CD4-positive, alpha-beta T cell treated with Interleukin-21 for 1 hour (primary cell): ENCODE measurements at regions not wholly inside any gene's neighbourhood (a gene's known extent, or its start where the extent isn't known, plus 50 kb on each side); places are given as distances from the start of the nearest gene placed in this dataset.

Source experiments
- DNase-seq: peaks from one replicate; pipeline ENCODE4 v3.0.0-alpha.2; 2020

DNA sequence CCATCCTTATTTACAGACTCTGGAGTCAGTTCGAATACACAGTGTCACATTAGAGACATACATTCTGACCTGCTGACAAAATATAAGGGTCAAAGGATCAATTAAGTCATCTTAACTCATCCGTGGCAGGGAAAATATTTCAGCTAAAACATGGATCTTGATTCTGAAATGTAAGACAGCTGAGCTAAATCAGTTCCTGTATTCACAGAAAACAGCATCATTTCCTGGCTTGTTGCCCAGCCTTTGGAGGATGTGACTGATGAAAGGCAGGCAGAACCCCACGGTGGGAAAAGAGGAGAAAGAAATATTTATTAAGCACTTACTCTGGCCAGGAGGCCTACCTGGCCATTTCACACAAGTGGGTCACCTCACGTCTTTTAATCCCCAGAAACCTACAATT, 101.9 kb downstream of the GAS2L3 start:
- no peak for DNase-seq

DNA sequence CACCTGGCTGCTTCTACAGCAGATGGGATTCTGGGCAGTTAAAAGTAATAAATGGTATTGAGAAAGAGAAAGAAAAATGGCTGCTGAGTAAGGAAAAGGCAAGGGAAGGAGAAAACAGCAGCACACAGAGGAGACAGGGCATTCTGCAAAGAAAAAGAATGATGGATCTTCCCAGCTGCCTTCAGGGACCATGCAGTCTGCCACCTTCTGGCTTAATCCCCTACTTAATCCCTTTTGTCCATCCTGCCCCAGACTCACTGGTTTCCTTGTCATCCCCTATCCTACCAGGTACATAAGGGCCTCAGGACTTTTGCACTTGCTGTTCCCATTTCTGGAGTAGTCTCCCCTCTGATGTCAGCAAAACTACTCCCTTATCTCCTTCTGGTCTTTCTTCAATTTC, 107.6 kb downstream of the GAS2L3 start:
- DNase-seq: no peak

DNA sequence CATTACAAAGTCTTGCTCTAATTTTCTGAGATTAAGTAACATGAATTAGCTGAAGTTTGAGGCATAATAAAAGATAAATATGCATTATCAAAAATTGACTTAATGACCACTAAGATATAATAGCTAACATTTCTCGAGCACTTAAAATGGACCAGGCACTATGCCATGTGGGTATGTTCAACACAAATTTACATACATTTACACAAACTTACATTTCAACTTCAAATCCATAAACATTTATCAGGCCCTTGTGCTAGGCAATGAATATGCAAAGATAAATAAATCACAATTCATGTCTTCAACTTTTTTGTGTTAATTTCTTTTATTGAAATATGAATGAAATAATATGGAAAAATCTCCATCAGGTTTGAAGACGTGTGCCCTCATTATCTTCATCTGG, 108.7 kb downstream of the GAS2L3 start:
- no peak for DNase-seq

- DNase-seq: no peak
Measured at GRCh38 chr12:100687686-100688085, 106.9 kb upstream of the ANO4 start.

DNA sequence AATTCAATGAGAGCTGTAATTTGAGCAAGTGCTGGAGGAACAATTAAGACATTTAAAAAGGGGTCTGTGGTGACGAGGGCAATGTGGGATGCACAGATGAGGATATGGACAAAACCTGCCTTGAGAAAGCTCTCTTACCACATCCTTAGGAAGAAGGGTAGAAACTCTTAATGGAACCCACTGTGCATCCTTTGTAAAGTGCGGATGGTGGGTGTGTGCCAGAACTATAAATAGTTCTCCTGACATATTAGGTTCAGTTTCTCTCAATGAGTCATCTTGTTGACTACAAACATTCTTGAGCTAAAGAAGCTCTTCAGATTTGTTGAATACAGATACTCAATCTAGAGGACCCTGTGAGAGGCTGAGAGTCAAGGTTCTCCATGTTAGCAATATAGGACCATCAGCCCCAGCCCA, 106.1 kb upstream of the ANO4 start:
- no peak for DNase-seq

- no peak for DNase-seq
Measured at GRCh38 chr12:100692502-100692901, 102.1 kb upstream of the ANO4 start.

GRCh38 chr12:100698518-100698917, 96.1 kb upstream of the ANO4 start:
- no peak for DNase-seq

DNA sequence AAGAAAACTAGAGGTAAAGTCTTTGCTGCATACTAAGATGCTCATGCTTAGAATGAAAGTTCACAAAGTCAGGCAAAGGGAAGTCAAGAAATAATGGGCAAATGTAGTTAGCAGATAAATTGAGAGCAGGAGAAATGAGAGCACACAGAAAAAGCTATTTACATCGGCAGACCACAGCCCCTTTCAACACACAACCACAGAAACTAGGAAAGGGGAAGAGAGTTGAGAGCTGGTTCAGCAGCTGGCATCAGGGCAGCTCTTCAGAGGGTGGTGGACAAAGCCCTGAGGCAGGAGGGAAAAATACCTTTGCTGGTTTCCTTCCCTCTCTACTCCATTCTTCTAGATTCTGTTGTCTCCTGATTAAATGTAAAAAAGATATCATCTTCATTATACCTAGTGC, 95.4 kb upstream of the ANO4 start:
- DNase-seq: no peak

DNA sequence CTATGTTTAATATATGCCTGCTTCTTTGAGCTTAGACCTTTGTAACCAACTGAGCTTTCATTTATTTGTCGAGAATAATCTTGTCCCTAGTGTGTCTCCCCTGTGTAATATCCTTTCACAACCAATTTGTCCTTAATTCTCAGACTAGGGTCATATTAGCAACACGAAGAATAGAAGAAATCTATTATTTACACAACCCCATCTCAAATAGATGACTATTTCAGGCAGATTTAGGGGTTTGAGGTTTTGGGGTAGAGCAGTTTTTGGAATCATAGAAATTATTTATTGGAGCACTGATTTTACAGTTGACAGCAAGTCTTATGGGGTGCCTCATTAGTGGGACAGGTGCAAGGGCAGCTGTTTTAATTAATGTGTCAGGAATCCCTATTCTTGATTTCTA, 91.2 kb upstream of the ANO4 start:
- DNase-seq: no peak

GRCh38 chr12:100703868-100704267, 90.7 kb upstream of the ANO4 start:
- no peak for DNase-seq

DNA sequence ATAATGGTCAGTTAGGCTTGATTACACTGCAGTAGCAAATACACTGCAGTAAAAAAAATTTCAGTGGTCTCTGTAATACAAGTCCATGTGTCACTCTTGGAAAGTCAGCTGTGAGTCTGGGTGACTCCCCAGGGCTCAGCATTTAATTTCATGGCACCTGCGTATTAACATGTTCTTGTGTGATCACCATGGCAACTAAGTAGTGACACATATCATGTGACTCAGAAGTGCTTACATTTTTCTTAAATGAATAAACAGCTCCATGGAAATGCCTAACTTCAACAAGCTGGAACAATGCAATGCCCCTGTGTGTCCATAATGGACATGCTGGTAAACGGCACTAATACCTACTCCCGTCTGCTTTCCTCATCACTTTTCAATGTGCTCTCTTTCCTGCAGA, 88.5 kb upstream of the ANO4 start:
- no peak for DNase-seq

DNA sequence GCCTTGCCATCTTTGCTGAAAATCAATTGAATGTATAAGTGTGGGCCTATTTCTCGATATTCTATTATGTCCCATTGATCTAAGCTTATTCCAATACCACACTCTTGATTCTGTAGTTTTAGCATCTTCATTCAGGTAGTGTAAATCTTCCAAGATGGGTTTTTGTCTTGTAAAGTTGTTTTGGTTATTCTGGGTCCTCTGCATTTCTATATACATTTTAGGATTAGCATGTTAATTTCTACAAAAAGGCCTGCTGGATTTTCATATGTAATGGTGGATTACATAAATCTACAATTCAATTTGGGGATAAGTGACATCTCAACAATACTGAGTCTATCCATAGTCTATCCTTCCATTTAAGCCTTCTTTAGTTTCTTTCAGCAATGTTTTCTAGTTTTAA, 86.0 kb upstream of the ANO4 start:
- DNase-seq: no peak

GRCh38 chr12:100715976-100716944, 78.3 kb upstream of the ANO4 start:
- DNase-seq: no peak

DNA sequence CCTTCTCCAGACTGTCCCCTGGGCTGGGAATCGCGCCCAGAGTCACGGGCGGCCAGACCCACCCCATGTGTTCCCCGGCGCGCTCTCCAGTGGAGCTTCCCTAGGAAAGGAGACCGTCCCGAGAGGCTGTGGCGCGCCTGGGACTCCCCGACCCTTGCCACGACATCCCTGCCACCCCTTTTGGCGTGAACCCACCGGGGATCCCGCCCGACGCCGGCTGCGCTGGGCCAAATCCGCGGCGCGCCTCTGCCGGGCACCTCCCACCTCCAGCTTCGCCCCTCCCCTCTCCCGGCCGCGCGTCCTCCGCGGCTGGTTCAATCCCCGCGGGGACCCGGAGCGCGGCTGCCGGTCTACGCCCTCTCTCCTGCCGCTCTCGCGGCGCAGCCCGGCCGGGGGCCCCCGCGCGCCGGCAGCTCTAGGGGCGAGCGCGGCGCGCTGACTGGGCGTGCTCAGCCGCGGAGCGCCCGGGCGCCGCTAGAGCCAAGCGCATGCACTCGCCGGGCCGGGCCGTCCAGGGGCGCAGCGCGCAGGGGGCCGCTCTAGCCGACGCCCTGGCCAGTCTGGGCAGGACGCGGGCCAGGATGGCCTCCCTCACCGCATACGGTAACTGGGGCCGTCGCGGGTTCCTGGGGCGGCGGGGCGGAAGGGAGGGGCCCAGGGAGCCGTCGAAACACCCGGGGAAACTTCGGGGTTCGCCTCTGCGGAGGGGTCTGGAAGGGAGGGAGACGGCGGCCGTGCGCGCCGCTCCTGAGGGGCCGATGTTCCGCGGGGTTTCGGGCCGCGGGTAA, 77.4 kb upstream of the ANO4 start:
- no peak for DNase-seq

- DNase-seq: no peak
Measured at GRCh38 chr12:100717733-100718067, 76.9 kb upstream of the ANO4 start.

DNA sequence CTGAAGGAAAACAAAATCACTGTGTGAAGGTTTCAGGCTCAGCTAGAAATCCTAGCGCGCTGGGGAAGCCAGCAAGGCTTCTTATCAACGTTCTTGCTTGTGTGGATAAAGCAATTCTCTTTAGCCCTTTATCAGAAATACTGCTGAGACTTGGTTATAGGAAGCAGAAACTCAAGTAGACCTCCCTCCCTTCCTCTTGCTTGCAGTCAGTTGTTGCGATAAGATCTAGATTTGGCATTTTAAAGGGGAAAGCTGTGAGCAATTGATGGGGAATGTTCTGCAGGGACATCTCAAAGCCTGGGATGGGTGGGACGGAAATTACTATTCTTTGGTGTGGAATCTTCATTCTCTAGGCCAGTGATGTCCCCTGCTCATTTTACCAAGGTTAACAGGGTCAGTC, 76.4 kb upstream of the ANO4 start:
- DNase-seq: no peak

- DNase-seq: no peak
Measured at GRCh38 chr12:100720016-100720654, 74.4 kb upstream of the ANO4 start.

GRCh38 chr12:100721169-100721568, 73.4 kb upstream of the ANO4 start:
- no peak for DNase-seq

DNA sequence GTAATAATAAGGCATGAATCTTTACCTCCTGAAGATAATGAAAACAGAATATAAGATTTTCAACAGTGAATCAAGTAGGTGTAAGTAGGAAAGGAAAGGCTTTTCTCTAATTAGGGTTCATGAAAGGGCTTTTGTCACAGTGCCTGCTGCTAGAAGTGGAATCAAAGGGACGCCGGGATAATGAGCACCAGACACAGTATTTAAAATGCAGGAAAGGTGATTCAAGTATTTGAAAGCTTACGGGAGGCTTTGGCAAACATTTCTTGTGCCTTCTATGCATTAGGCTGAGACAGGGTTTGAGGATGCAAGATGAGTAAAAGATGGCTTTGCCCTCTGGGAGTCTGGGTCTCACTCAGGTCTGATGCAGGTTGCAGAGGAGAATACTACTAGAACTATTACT, 70.5 kb upstream of the ANO4 start:
- no peak for DNase-seq

GRCh38 chr12:100733817-100734593, 60.6 kb upstream of the ANO4 start:
- DNase-seq: no peak

- DNase-seq: no peak
Measured at GRCh38 chr12:100737168-100737567, 57.4 kb upstream of the ANO4 start.

GRCh38 chr12:100738086-100738485, 56.5 kb upstream of the ANO4 start:
- DNase-seq: no peak
